Parathyroid adenoma (tissue), 2 donors: ENCODE measurements at regions not wholly inside any gene's neighbourhood (a gene's known extent, or its start where the extent isn't known, plus 50 kb on each side); places are given as distances from the start of the nearest gene placed in this dataset.

Experiments
- H2AFZ ChIP-seq: fragments of 300-600 bp; sonication (generic); one replicate; pipeline ENCODE4 v1.7.0; 2017; ENCODE audit warnings: antibody characterized with exemption, mild to moderate bottlenecking
- H3K27ac ChIP-seq: fragments of 300-600 bp; sonication (generic); one replicate; pipeline ENCODE4 v1.7.0; 2017
- H3K27me3 ChIP-seq: fragments of 300-600 bp; sonication (generic); one replicate; pipeline ENCODE4 v1.7.0; 2017; ENCODE audit warnings: low read length; ENCODE audit not compliant: control insufficient read depth, insufficient read depth
- H3K36me3 ChIP-seq: fragments of 300-600 bp; sonication (generic); one replicate; pipeline ENCODE4 v1.7.0; 2017; ENCODE audit warnings: low read length; ENCODE audit not compliant: control insufficient read depth, insufficient read depth
- H3K4me1 ChIP-seq: fragments of 300-600 bp; sonication (generic); one replicate; pipeline ENCODE4 v1.7.0; 2017; ENCODE audit warnings: control low read depth
- H3K4me2 ChIP-seq: fragments of 300-600 bp; sonication (generic); one replicate; pipeline ENCODE4 v1.7.0; 2017; ENCODE audit warnings: low read length
- H3K4me3 ChIP-seq: fragments of 300-600 bp; sonication (generic); one replicate; pipeline ENCODE4 v1.7.0; 2017; ENCODE audit warnings: low read depth, low read length
- H3K79me2 ChIP-seq: fragments of 300-600 bp; sonication (generic); one replicate; pipeline ENCODE4 v1.7.0; 2017; ENCODE audit warnings: control low read depth
- H3K9ac ChIP-seq: fragments of 300-600 bp; sonication (generic); one replicate; pipeline ENCODE4 v1.7.0; 2017; ENCODE audit warnings: mild to moderate bottlenecking
- H3K9me3 ChIP-seq: fragments of 300-600 bp; sonication (generic); one replicate; pipeline ENCODE4 v1.7.0; 2017; ENCODE audit warnings: low read length; ENCODE audit not compliant: control insufficient read depth
- TF ChIP-seq, protein P1 (sequence below): fragments of 300-600 bp; sonication (generic); IDR thresholded peaks from one replicate; pipeline ENCODE4 v1.7.0; 2017; ENCODE audit warnings: antibody characterized with exemption, mild to moderate bottlenecking
- donor health status: primary hyperparathyroidism.

DNA sequence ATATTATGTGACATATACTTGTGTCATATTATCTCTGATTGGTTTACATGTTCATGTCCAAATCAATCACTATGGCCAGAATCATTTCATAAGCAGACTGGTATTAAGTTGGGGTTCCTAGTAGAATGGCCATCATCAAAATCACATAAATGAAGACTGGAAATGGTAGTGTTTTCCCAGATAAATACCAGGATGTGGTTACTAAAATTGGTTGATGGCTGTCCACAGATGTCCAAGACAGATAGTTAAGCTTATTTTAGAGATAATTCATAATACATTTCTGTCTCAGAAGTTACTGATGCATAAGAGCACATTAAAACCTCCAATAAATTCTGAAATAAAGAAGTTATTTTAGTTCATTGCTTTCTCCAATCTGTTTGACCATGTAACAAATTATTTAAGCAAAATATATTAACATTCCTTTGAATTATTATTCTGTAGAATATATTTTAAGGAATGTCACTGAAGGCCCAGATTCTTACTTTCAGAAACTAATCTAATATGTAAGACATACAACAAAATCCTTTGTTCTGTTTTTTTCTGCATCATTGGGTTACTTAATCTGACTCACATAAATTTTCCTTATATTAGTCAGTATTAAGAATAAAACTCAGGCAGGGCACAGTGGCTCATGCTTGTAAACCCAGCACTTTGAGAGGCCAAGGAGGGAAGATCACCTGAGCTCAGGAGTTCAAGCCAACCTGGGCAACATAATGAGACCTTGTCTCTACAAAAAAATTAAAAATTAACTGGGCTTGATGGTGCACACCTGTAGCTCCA lies 483.9 kb downstream of the PTPRC start:
- Histone ChIP-seq H3K27me3 (no peaks in the 10 kb centered on the region), H2AFZ (no peak overlapping the region), H3K4me1 (no peaks in the 10 kb centered on the region), H3K4me2 (no peak overlapping the region), H3K79me2 (no peaks in the 10 kb centered on the region), H3K36me3 (no peaks in the 10 kb centered on the region), H3K4me3 (no peak overlapping the region), H3K9me3 (no peaks in the 10 kb centered on the region), H3K27ac (no peak overlapping the region), H3K9ac (no peak overlapping the region)
- TF ChIP-seq, protein P1, sequence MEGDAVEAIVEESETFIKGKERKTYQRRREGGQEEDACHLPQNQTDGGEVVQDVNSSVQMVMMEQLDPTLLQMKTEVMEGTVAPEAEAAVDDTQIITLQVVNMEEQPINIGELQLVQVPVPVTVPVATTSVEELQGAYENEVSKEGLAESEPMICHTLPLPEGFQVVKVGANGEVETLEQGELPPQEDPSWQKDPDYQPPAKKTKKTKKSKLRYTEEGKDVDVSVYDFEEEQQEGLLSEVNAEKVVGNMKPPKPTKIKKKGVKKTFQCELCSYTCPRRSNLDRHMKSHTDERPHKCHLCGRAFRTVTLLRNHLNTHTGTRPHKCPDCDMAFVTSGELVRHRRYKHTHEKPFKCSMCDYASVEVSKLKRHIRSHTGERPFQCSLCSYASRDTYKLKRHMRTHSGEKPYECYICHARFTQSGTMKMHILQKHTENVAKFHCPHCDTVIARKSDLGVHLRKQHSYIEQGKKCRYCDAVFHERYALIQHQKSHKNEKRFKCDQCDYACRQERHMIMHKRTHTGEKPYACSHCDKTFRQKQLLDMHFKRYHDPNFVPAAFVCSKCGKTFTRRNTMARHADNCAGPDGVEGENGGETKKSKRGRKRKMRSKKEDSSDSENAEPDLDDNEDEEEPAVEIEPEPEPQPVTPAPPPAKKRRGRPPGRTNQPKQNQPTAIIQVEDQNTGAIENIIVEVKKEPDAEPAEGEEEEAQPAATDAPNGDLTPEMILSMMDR = no peak

DNA sequence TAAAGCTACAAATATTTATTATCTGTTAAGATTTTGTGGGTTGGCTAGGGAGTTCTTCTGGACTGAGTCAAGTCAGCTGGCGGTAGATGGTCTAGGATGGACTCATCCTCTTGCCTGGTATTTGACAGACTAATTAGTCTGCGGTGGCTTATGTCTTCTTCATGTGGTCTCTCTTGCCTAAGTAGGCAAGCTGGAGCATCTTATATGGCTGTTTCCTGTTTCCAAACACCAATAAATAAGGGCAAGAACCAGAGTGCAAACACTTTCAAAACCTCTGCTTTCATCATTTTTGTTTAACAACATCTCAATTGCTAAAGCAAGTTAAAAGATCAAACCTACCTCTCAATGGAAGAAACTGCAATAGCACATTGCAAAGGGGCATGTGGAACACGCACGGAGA lies 484.8 kb downstream of the PTPRC start:
- Histone ChIP-seq H3K79me2 (no peaks in the 10 kb centered on the region), H3K9ac (no peak overlapping the region), H3K9me3 (no peaks in the 10 kb centered on the region), H3K4me1 (no peaks in the 10 kb centered on the region), H3K4me2 (no peak overlapping the region), H3K27ac (no peak overlapping the region), H2AFZ (no peak overlapping the region), H3K4me3 (no peak overlapping the region), H3K27me3 (no peaks in the 10 kb centered on the region), H3K36me3 (no peaks in the 10 kb centered on the region)
- TF ChIP-seq, protein P1 = no peak

DNA sequence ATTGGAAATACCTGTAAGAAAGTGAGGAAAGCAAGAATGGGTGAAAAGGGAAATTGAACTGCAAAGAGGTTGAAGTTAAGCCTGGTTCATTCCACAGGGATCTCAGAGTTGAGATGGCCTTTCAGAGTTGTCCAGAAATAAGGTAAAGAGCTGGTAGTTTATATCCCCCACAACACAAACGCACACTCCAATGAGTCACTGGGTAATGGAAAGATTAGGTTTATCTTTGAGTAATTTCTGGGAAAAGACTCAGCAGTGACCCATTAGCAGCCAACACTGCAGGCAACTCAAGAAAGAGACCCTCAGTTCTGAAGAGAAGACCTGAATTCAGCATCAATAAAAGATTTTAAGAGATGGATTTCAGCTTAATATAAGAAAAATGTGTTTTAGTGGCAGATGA lies 485.5 kb downstream of the PTPRC start:
- no peaks in the 10 kb centered on the region for H3K27me3 ChIP-seq
- H3K36me3 ChIP-seq = no peaks in the 10 kb centered on the region
- no peak overlapping the region for H3K4me2 ChIP-seq
- H3K4me3 ChIP-seq = no peak overlapping the region
- TF ChIP-seq, protein P1 = no peak
- H2AFZ ChIP-seq = no peak overlapping the region
- H3K9ac ChIP-seq = no peak overlapping the region
- no peaks in the 10 kb centered on the region for H3K79me2 ChIP-seq
- H3K4me1 ChIP-seq = no peaks in the 10 kb centered on the region
- H3K27ac ChIP-seq = no peak overlapping the region
- H3K9me3 ChIP-seq = no peaks in the 10 kb centered on the region

DNA sequence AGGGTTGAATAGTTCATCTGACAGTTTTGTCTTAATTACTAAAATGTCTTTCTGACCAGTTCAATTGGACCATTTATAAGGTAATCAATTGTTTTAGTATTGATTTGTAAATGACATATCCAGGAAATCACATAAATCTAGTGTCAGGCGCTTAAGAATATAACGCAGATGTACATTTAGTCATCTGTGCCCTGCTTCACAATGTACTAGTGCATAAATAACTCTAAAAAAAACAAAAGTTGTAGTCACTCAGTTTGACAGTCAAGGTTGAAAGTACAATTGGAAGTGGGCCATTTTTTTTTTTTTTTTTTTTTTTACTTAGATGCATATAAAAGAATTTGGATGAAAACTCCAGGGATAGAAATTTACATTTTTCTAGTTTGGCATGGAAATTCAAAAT lies 490.4 kb downstream of the PTPRC start:
- no peaks in the 10 kb centered on the region for H3K36me3 ChIP-seq
- no peak overlapping the region for H2AFZ ChIP-seq
- no peaks in the 10 kb centered on the region for H3K27me3 ChIP-seq
- H3K27ac ChIP-seq = no peak overlapping the region
- no peak overlapping the region for H3K4me3 ChIP-seq
- no peak overlapping the region for H3K4me2 ChIP-seq
- H3K9ac ChIP-seq = no peak overlapping the region
- H3K79me2 ChIP-seq = no peaks in the 10 kb centered on the region
- H3K9me3 ChIP-seq = no peaks in the 10 kb centered on the region
- no peaks in the 10 kb centered on the region for H3K4me1 ChIP-seq
- TF ChIP-seq, protein P1 = no peak

DNA sequence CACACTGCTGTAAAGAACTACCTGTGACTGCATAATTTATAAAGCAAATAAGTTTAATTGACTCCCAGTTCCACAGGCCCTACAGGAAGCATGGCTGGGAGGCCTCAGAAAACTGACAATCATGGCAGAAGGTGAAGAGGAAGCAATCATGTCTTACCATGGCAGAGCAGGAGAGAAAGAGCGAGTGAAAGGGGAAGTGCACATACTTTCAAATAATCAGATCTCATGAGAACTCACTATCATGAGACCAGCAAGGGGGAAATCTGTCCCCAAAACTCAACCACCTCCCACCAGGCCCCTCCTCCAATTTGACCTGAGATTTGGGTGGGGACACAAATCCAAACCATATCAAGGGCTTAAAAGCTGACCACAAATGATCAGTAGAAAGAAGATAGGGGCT lies 493.2 kb downstream of the PTPRC start:
- Histone ChIP-seq H3K9ac (no peak overlapping the region), H2AFZ (no peak overlapping the region), H3K4me3 (no peak overlapping the region), H3K36me3 (no peaks in the 10 kb centered on the region), H3K27ac (no peak overlapping the region), H3K79me2 (no peaks in the 10 kb centered on the region), H3K4me2 (no peak overlapping the region), H3K9me3 (no peaks in the 10 kb centered on the region), H3K27me3 (no peaks in the 10 kb centered on the region), H3K4me1 (no peaks in the 10 kb centered on the region)
- TF ChIP-seq, protein P1 = no peak
